ENCODE measurements at regions not wholly inside any gene's neighbourhood (a gene's known extent, or its start where the extent isn't known, plus 50 kb on each side); places are given as distances from the start of the nearest gene placed in this dataset.
"Not testable (repeated sequence)": the region's sequence is repeated elsewhere in the genome, so short reads cannot be mapped to it uniquely, and the experiment has no call there.

DNA sequence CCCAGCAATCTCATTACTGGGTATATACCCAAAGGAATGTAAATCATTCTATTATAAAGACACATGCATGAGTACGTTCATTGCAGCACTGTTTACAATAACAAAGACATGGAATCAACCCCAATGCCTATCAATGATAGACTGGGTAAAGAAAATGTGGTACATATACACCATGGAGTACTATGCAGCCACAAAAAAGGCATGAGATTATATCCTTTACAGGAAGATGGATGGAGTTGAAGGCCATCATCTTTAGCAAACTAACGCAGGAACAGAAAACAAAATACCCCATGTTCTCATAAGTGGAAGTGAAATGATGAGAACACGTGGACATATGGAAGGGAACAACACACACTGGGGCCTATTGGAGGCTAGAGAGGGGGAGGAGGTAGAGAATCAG lies 115.7 kb downstream of the NUS1 start:
- ChIA-PET POLR2A (no interaction called here), CTCF (no interaction called here)
- TF ChIP-seq HDGF (IDR thresholded peaks at IDR 0.05; ENCODE audit: borderline replicate concordance), result no peak
- no peak for TF ChIP-seq BHLHE40 (IDR thresholded peaks at IDR 0.05; ENCODE audit: borderline replicate concordance)
- TF ChIP-seq ARNT (IDR thresholded peaks at IDR 0.05), result no peak
- no peak for TF ChIP-seq ZNF384 (IDR thresholded peaks at IDR 0.05)
- TF ChIP-seq TARDBP (IDR thresholded peaks at IDR 0.05), result no peak
- no peak for TF ChIP-seq L3MBTL2 (conservative IDR thresholded peaks at IDR 0.05)
- TF ChIP-seq SP1 (IDR thresholded peaks at IDR 0.05), result no peak
- TF ChIP-seq SUZ12 (IDR thresholded peaks at IDR 0.05), result no peak
- TF ChIP-seq, protein P1, sequence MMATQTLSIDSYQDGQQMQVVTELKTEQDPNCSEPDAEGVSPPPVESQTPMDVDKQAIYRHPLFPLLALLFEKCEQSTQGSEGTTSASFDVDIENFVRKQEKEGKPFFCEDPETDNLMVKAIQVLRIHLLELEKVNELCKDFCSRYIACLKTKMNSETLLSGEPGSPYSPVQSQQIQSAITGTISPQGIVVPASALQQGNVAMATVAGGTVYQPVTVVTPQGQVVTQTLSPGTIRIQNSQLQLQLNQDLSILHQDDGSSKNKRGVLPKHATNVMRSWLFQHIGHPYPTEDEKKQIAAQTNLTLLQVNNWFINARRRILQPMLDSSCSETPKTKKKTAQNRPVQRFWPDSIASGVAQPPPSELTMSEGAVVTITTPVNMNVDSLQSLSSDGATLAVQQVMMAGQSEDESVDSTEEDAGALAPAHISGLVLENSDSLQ (IDR thresholded peaks at IDR 0.05), result no peak
- TF ChIP-seq FOXA1 (IDR thresholded peaks at IDR 0.05), result no peak
- TF ChIP-seq FOXK2 (IDR thresholded peaks at IDR 0.05), result no peak
- TF ChIP-seq NFRKB (IDR thresholded peaks at IDR 0.05), result no peak
- no peak for TF ChIP-seq CTBP1 (IDR thresholded peaks at IDR 0.05; ENCODE audit: borderline replicate concordance)
- no peak for TF ChIP-seq ELF4 (IDR thresholded peaks at IDR 0.05)
- TF ChIP-seq LEF1 (IDR thresholded peaks at IDR 0.05; ENCODE audit: borderline replicate concordance), result no peak
- DNase-seq (ENCODE audit: extremely low spot score), result no peak

DNA sequence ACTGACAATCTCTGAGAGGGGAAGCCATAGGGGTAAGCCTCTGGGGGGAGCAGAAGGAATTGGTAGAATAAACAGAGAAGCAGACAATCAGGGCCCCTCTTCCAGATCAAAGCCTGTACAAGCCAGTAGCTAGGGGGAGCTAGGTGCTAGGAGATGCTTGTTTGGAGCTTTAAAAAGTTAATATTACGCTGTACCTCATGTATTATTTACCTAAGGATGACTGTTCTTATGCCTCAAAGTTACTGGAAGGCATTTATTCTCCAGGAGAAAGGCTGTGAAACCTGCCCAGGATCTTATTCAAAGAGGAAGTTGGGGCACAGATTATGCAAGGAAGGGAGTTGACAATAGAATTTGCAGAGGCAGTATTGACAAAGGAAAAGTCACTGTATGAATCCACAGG lies 111.8 kb upstream of the SLC35F1 start:
- no peak for DNase-seq (ENCODE audit: extremely low spot score)
- TF ChIP-seq HDGF (IDR thresholded peaks at IDR 0.05; ENCODE audit: borderline replicate concordance) (no peak), ELF4 (IDR thresholded peaks at IDR 0.05) (no peak), ZNF384 (IDR thresholded peaks at IDR 0.05) (no peak), LEF1 (IDR thresholded peaks at IDR 0.05; ENCODE audit: borderline replicate concordance) (no peak), SP1 (IDR thresholded peaks at IDR 0.05) (no peak), NFRKB (IDR thresholded peaks at IDR 0.05) (no peak), FOXA1 (IDR thresholded peaks at IDR 0.05) (no peak), L3MBTL2 (conservative IDR thresholded peaks at IDR 0.05) (no peak), SUZ12 (IDR thresholded peaks at IDR 0.05) (no peak)
- TF ChIP-seq, protein P1 (IDR thresholded peaks at IDR 0.05), result no peak
- CTCF ChIA-PET, result no interaction called here
- POLR2A ChIA-PET, result no interaction called here

DNA sequence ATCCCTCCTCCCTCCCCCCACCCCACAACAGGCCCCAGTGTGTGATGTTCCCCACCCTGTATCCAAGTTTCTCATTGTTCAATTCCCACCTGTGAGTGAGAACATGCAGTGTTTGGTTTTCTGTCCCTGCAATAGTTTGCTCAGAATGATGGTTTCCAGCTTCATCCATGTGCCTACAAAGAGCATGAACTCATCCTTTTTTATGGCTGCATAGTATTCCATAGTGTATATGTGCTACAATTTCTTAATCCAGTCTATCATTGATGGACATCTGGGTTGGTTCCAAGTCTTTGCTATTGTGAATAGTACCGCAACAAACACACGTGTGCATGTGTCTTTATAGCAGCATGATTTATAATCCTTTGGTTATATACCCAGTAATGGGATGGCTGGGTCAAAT lies 108.2 kb upstream of the SLC35F1 start:
- CTCF ChIA-PET; POLR2A ChIA-PET; DNase-seq (ENCODE audit: extremely low spot score): not testable (repeated sequence)

DNA sequence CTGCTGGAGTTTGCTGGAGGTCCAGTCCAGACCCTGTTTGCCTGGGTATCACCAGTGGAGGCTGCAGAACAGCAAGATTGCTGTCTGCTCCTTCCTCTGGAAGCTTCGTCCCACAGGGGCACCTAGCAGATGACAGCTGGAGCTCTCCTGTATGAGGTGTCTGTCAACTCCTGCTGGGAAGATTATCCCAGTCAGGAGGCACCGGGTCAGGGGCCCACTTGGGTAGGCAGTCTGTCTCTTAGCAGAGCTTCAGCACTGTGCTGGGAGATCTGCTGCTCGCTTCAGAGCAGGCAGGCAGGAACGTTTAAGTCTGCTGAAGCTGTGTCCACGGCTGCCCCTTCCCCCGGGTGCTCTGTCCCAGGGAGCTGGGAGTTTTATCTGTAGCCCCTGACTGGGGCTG lies 96.8 kb upstream of the SLC35F1 start:
- ChIA-PET POLR2A (no interaction called here), CTCF (no interaction called here)
- TF ChIP-seq TARDBP (IDR thresholded peaks at IDR 0.05) (no peak), FOXA1 (IDR thresholded peaks at IDR 0.05) (no peak), FOXM1 (IDR thresholded peaks at IDR 0.05; ENCODE audit: borderline replicate concordance) (no peak), SP1 (IDR thresholded peaks at IDR 0.05) (no peak)
- no peak for DNase-seq (ENCODE audit: extremely low spot score)

DNA sequence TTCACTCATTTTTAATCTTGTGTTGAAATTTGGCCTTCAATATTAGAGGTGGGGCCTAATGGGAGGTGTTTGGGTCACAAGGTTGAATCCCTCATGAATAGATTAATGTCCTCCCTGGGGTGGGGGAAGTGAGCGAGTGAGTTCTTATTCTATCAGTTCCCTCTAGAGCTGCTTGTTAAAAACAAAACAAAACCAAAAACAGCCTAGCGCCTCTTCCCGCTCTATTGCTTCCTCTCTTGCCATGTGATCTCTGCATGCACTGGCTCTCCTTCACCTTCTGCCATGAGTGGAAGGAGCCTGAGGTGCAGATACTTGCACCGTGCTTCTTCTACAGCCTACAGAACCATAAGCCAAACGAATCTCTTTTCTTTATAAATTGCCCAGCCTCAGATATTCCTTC lies 89.6 kb upstream of the SLC35F1 start:
- POLR2A ChIA-PET, result no interaction called here
- DNase-seq (ENCODE audit: extremely low spot score), result no peak
- CTCF ChIA-PET, result no interaction called here
- TF ChIP-seq ZNF384 (IDR thresholded peaks at IDR 0.05), result no peak

DNA sequence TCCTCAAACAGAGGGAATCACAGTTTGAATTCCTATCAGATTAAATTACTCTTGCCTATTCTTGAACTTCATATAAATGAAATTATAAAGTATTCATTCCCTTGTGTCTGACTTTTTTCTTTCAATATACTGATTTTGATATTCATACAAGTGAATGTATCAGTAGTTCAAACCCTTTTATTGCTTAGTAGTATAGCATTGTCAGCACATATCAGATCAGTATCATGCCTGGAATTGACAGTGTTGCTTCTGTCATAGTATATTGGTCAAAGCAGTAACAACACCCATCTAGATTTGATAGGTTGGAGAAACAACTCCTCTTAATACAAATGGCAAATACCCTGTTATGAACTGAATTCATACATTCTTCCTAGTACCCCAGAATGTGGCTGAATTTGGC lies 89.1 kb upstream of the SLC35F1 start:
- ChIA-PET POLR2A (no interaction called here), CTCF (no interaction called here)
- TF ChIP-seq FOXA1 (IDR thresholded peaks at IDR 0.05) (no peak), CTBP1 (IDR thresholded peaks at IDR 0.05; ENCODE audit: borderline replicate concordance) (no peak), TARDBP (IDR thresholded peaks at IDR 0.05) (no peak), NFRKB (IDR thresholded peaks at IDR 0.05) (no peak), SUZ12 (IDR thresholded peaks at IDR 0.05) (no peak), ELF4 (IDR thresholded peaks at IDR 0.05) (no peak), ZNF384 (IDR thresholded peaks at IDR 0.05) (no peak), FOXM1 (IDR thresholded peaks at IDR 0.05; ENCODE audit: borderline replicate concordance) (no peak), FOXK2 (IDR thresholded peaks at IDR 0.05) (no peak), BHLHE40 (IDR thresholded peaks at IDR 0.05; ENCODE audit: borderline replicate concordance) (no peak), HDGF (IDR thresholded peaks at IDR 0.05; ENCODE audit: borderline replicate concordance) (no peak), SP1 (IDR thresholded peaks at IDR 0.05) (no peak), L3MBTL2 (conservative IDR thresholded peaks at IDR 0.05) (no peak), LEF1 (IDR thresholded peaks at IDR 0.05; ENCODE audit: borderline replicate concordance) (no peak), ARNT (IDR thresholded peaks at IDR 0.05) (no peak)
- TF ChIP-seq, protein P1 (IDR thresholded peaks at IDR 0.05), result no peak
- DNase-seq (ENCODE audit: extremely low spot score), result no peak

DNA sequence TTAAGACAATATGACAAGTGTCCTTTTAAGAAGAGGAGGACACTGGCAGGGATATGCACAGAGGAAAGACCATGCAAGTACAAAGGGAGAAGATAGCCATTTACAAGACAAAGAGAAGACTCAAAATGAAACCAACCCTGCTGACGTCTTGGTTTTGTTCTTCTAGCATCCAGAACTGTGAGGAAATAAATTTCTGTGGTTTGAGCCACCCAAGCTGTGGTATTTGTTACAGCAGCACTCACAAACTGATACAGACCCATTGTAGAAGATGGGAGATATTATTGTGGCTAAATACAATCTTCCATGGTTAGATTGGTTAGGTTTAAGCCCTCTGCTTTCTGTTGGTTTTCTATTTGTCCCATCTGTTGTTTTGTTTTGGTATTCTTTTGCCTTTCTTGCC lies 88.6 kb upstream of the SLC35F1 start:
- ChIA-PET POLR2A (no interaction called here), CTCF (no interaction called here)
- no peak for DNase-seq (ENCODE audit: extremely low spot score)
- TF ChIP-seq ZNF384 (IDR thresholded peaks at IDR 0.05), result no peak
- TF ChIP-seq HDGF (IDR thresholded peaks at IDR 0.05; ENCODE audit: borderline replicate concordance), result no peak
- TF ChIP-seq BHLHE40 (IDR thresholded peaks at IDR 0.05; ENCODE audit: borderline replicate concordance), result no peak
- no peak for TF ChIP-seq FOXM1 (IDR thresholded peaks at IDR 0.05; ENCODE audit: borderline replicate concordance)
- no peak for TF ChIP-seq ARNT (IDR thresholded peaks at IDR 0.05)
- TF ChIP-seq, protein P1 (IDR thresholded peaks at IDR 0.05), result no peak
- no peak for TF ChIP-seq LEF1 (IDR thresholded peaks at IDR 0.05; ENCODE audit: borderline replicate concordance)
- no peak for TF ChIP-seq NFRKB (IDR thresholded peaks at IDR 0.05)
- no peak for TF ChIP-seq SP1 (IDR thresholded peaks at IDR 0.05)
- no peak for TF ChIP-seq SUZ12 (IDR thresholded peaks at IDR 0.05)
- no peak for TF ChIP-seq FOXA1 (IDR thresholded peaks at IDR 0.05)
